ENCODE measurements at regions not wholly inside any gene's neighbourhood (a gene's known extent, or its start where the extent isn't known, plus 50 kb on each side); places are given as distances from the start of the nearest gene placed in this dataset.

GRCh38 chr2:421406-421805 lies 133.5 kb upstream of the ALKAL2 start:
- WGBS (ENCODE audit: extremely low coverage, insufficient coverage, insufficient read length) = no CpG with 5 or more reads among the region's 14 CpGs
- Histone ChIP-seq H3K36me3 (ENCODE audit: control insufficient read depth in 1 of 2, insufficient read depth in 2 of 2, low read length in 2 of 2) (no peaks in the 10 kb centered on the region), H3K14ac (ENCODE audit: low read length) (no peak overlapping the region), H3K4me3 (ENCODE audit: low read depth, low read length) (no peak overlapping the region), H3K4ac (ENCODE audit: low read depth, low read length) (no peak overlapping the region), H3K23ac (ENCODE audit: low read length) (no peak overlapping the region), H3K9me3 (ENCODE audit: insufficient read depth, low read depth, low read length) (peaks cover 2% of the 10 kb centered on the region), H2BK120ac (ENCODE audit: insufficient read depth, low read length, poor library complexity) (no peak overlapping the region), H3K27ac (ENCODE audit: low read depth, low read length) (no peak overlapping the region), H2BK5ac (ENCODE audit: low read depth, low read length, poor library complexity) (no peak overlapping the region), H4K91ac (ENCODE audit: low read depth, low read length) (no peak overlapping the region), H4K8ac (ENCODE audit: low read depth, low read length) (no peak overlapping the region), H2AK5ac (ENCODE audit: low read length) (no peak overlapping the region), H2BK12ac (ENCODE audit: low read length) (no peak overlapping the region), H3K18ac (ENCODE audit: low read length) (no peak overlapping the region), H3K9ac (ENCODE audit: low read length) (no peak overlapping the region), H3K27me3 (ENCODE audit: insufficient read depth, low read length) (no peaks in the 10 kb centered on the region), H4K12ac (ENCODE audit: low read depth, low read length) (no peak overlapping the region), H3K4me1 (ENCODE audit: control insufficient read depth in 1 of 2, insufficient read depth in 2 of 2, low read length in 2 of 2) (no peaks in the 10 kb centered on the region), H3K79me1 (ENCODE audit: low read length) (no peaks in the 10 kb centered on the region), H2AFZ (ENCODE audit: insufficient read depth, low read length, poor library complexity) (no peak overlapping the region), H3K79me2 (ENCODE audit: control insufficient read depth, insufficient read depth, low read length, poor library complexity) (no peaks in the 10 kb centered on the region), H3K4me2 (ENCODE audit: low read length) (no peak overlapping the region)
- no peak for DNase-seq

- Histone ChIP-seq H3K14ac (ENCODE audit: low read length) (no peak overlapping the region), H3K27me3 (ENCODE audit: insufficient read depth, low read length) (no peaks in the 10 kb centered on the region), H3K9ac (ENCODE audit: low read length) (no peak overlapping the region), H2BK120ac (ENCODE audit: insufficient read depth, low read length, poor library complexity) (no peak overlapping the region), H3K18ac (ENCODE audit: low read length) (no peak overlapping the region), H3K4me1 (ENCODE audit: control insufficient read depth in 1 of 2, insufficient read depth in 2 of 2, low read length in 2 of 2) (no peaks in the 10 kb centered on the region), H3K4me3 (ENCODE audit: low read depth, low read length) (no peak overlapping the region), H2AK5ac (ENCODE audit: low read length) (no peak overlapping the region), H4K91ac (ENCODE audit: low read depth, low read length) (no peak overlapping the region), H3K79me2 (ENCODE audit: control insufficient read depth, insufficient read depth, low read length, poor library complexity) (no peaks in the 10 kb centered on the region), H2AFZ (ENCODE audit: insufficient read depth, low read length, poor library complexity) (no peak overlapping the region), H3K27ac (ENCODE audit: low read depth, low read length) (no peak overlapping the region), H2BK5ac (ENCODE audit: low read depth, low read length, poor library complexity) (no peak overlapping the region), H3K4me2 (ENCODE audit: low read length) (no peak overlapping the region), H3K23ac (ENCODE audit: low read length) (no peak overlapping the region), H3K79me1 (ENCODE audit: low read length) (no peaks in the 10 kb centered on the region), H3K4ac (ENCODE audit: low read depth, low read length) (no peak overlapping the region), H4K8ac (ENCODE audit: low read depth, low read length) (no peak overlapping the region), H3K36me3 (ENCODE audit: control insufficient read depth in 1 of 2, insufficient read depth in 2 of 2, low read length in 2 of 2) (no peaks in the 10 kb centered on the region), H3K9me3 (ENCODE audit: insufficient read depth, low read depth, low read length) (peaks cover 2% of the 10 kb centered on the region), H4K12ac (ENCODE audit: low read depth, low read length) (no peak overlapping the region), H2BK12ac (ENCODE audit: low read length) (no peak overlapping the region)
- WGBS (ENCODE audit: extremely low coverage, insufficient coverage, insufficient read length) = no CpG with 5 or more reads among the region's 28 CpGs
- DNase-seq = no peak
These were observed 131.9 kb upstream of the ALKAL2 start for GRCh38 chr2:419687-420317.

- WGBS (ENCODE audit: extremely low coverage, insufficient coverage, insufficient read length) = no CpG with 5 or more reads among the region's 5 CpGs
- no peak overlapping the region for H3K27ac ChIP-seq (ENCODE audit: low read depth, low read length)
These were observed 129.8 kb upstream of the ALKAL2 start for GRCh38 chr2:417662-418061.

GRCh38 chr2:417006-417405 lies 129.1 kb upstream of the ALKAL2 start:
- Histone ChIP-seq H3K4ac (ENCODE audit: low read depth, low read length) (no peak overlapping the region), H3K9me3 (ENCODE audit: insufficient read depth, low read depth, low read length) (no peaks in the 10 kb centered on the region), H3K14ac (ENCODE audit: low read length) (no peak overlapping the region), H3K4me3 (ENCODE audit: low read depth, low read length) (no peak overlapping the region), H3K36me3 (ENCODE audit: control insufficient read depth in 1 of 2, insufficient read depth in 2 of 2, low read length in 2 of 2) (no peaks in the 10 kb centered on the region), H4K8ac (ENCODE audit: low read depth, low read length) (no peak overlapping the region), H3K79me1 (ENCODE audit: low read length) (no peaks in the 10 kb centered on the region), H3K18ac (ENCODE audit: low read length) (no peak overlapping the region), H3K23ac (ENCODE audit: low read length) (no peak overlapping the region), H3K4me1 (ENCODE audit: control insufficient read depth in 1 of 2, insufficient read depth in 2 of 2, low read length in 2 of 2) (no peaks in the 10 kb centered on the region), H3K27me3 (ENCODE audit: insufficient read depth, low read length) (no peaks in the 10 kb centered on the region), H3K79me2 (ENCODE audit: control insufficient read depth, insufficient read depth, low read length, poor library complexity) (no peaks in the 10 kb centered on the region), H2BK120ac (ENCODE audit: insufficient read depth, low read length, poor library complexity) (no peak overlapping the region), H2AK5ac (ENCODE audit: low read length) (no peak overlapping the region), H4K12ac (ENCODE audit: low read depth, low read length) (no peak overlapping the region), H3K27ac (ENCODE audit: low read depth, low read length) (no peak overlapping the region), H3K9ac (ENCODE audit: low read length) (no peak overlapping the region), H3K4me2 (ENCODE audit: low read length) (no peak overlapping the region), H2BK5ac (ENCODE audit: low read depth, low read length, poor library complexity) (no peak overlapping the region), H2AFZ (ENCODE audit: insufficient read depth, low read length, poor library complexity) (no peak overlapping the region), H2BK12ac (ENCODE audit: low read length) (no peak overlapping the region), H4K91ac (ENCODE audit: low read depth, low read length) (no peak overlapping the region)
- no peak for DNase-seq
- no CpG with 5 or more reads among the region's 3 CpGs for WGBS (ENCODE audit: extremely low coverage, insufficient coverage, insufficient read length)

More at GRCh38 chr2:417662-418061, 129.8 kb upstream of the ALKAL2 start:
- Histone ChIP-seq H3K79me1 (ENCODE audit: low read length) (no peaks in the 10 kb centered on the region), H2BK5ac (ENCODE audit: low read depth, low read length, poor library complexity) (no peak overlapping the region), H3K9me3 (ENCODE audit: insufficient read depth, low read depth, low read length) (peaks cover 2% of the 10 kb centered on the region), H2AFZ (ENCODE audit: insufficient read depth, low read length, poor library complexity) (no peak overlapping the region), H2BK120ac (ENCODE audit: insufficient read depth, low read length, poor library complexity) (no peak overlapping the region), H2BK12ac (ENCODE audit: low read length) (no peak overlapping the region), H4K91ac (ENCODE audit: low read depth, low read length) (no peak overlapping the region), H3K79me2 (ENCODE audit: control insufficient read depth, insufficient read depth, low read length, poor library complexity) (no peaks in the 10 kb centered on the region), H4K8ac (ENCODE audit: low read depth, low read length) (no peak overlapping the region), H3K27me3 (ENCODE audit: insufficient read depth, low read length) (no peaks in the 10 kb centered on the region), H3K36me3 (ENCODE audit: control insufficient read depth in 1 of 2, insufficient read depth in 2 of 2, low read length in 2 of 2) (no peaks in the 10 kb centered on the region), H3K18ac (ENCODE audit: low read length) (no peak overlapping the region), H3K9ac (ENCODE audit: low read length) (no peak overlapping the region), H4K12ac (ENCODE audit: low read depth, low read length) (no peak overlapping the region), H2AK5ac (ENCODE audit: low read length) (no peak overlapping the region), H3K4ac (ENCODE audit: low read depth, low read length) (no peak overlapping the region), H3K14ac (ENCODE audit: low read length) (no peak overlapping the region), H3K4me3 (ENCODE audit: low read depth, low read length) (no peak overlapping the region), H3K23ac (ENCODE audit: low read length) (no peak overlapping the region), H3K4me1 (ENCODE audit: control insufficient read depth in 1 of 2, insufficient read depth in 2 of 2, low read length in 2 of 2) (no peaks in the 10 kb centered on the region), H3K4me2 (ENCODE audit: low read length) (no peak overlapping the region)
- no peak for DNase-seq
